ENCODE measurements at regions not wholly inside any gene's neighbourhood (a gene's known extent, or its start where the extent isn't known, plus 50 kb on each side); places are given as distances from the start of the nearest gene placed in this dataset.

DNA sequence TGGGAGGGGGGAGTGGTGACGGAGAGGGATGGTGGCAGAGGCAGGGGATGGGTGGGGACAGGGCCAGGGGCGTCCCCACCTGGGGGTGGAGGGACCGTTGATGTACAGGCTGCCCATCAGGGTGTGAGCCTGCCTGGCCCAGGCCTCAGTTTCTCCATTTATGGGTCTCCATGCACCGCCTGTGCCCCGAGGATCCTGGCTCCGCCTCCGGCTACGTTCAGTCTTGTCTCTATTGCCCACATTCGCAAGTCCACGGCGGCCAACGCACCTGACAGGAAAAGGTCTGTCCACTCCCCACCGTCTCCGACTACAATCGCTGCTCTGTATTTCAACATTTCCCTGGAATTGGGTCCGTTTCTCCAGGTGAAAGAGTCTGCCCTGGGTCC is 96.3 kb upstream of the NKX1-1 start:
- Histone ChIP-seq H3K27me3 (ENCODE audit: control insufficient read depth in 3 of 3, insufficient read depth in 3 of 3, low read length in 2 of 3) (peaks cover 0 to 22% (median 0%) of the 10 kb centered on the region in 3 donors), H3K9ac (ENCODE audit: insufficient read depth in 1 of 2, low read length in 2 of 2) (no peak overlapping the region), H3K36me3 (ENCODE audit: control insufficient read depth in 4 of 4, insufficient read depth in 4 of 4, low read length in 4 of 4) (no peaks in the 10 kb centered on the region), H3K4me1 (ENCODE audit: control insufficient read depth in 5 of 5, insufficient read depth in 5 of 5, low read length in 5 of 5) (peaks cover 0 to 2% (median 0%) of the 10 kb centered on the region in 5 donors), H3K9me3 (ENCODE audit: control insufficient read depth in 4 of 4, insufficient read depth in 3 of 4, low read length in 3 of 4) (no peaks in the 10 kb centered on the region), H3K4me3 (no peak overlapping the region), H3K27ac (ENCODE audit: low read depth in 1 of 2, low read length in 1 of 2) (no peak overlapping the region)
- DNase-seq (peak in 1 of 3 donors; percentile 9), ATAC-seq (ENCODE audit: insufficient read depth, low FRiP score) (no peak)
- TF ChIP-seq, protein P1, sequence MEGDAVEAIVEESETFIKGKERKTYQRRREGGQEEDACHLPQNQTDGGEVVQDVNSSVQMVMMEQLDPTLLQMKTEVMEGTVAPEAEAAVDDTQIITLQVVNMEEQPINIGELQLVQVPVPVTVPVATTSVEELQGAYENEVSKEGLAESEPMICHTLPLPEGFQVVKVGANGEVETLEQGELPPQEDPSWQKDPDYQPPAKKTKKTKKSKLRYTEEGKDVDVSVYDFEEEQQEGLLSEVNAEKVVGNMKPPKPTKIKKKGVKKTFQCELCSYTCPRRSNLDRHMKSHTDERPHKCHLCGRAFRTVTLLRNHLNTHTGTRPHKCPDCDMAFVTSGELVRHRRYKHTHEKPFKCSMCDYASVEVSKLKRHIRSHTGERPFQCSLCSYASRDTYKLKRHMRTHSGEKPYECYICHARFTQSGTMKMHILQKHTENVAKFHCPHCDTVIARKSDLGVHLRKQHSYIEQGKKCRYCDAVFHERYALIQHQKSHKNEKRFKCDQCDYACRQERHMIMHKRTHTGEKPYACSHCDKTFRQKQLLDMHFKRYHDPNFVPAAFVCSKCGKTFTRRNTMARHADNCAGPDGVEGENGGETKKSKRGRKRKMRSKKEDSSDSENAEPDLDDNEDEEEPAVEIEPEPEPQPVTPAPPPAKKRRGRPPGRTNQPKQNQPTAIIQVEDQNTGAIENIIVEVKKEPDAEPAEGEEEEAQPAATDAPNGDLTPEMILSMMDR (IDR thresholded peaks at IDR 0.05; ENCODE audit: control extremely low read depth, extremely low read depth): no peak
- WGBS, 2 donors: 74 to 86% methylated on average over 16 of the region's 16 CpGs

DNA sequence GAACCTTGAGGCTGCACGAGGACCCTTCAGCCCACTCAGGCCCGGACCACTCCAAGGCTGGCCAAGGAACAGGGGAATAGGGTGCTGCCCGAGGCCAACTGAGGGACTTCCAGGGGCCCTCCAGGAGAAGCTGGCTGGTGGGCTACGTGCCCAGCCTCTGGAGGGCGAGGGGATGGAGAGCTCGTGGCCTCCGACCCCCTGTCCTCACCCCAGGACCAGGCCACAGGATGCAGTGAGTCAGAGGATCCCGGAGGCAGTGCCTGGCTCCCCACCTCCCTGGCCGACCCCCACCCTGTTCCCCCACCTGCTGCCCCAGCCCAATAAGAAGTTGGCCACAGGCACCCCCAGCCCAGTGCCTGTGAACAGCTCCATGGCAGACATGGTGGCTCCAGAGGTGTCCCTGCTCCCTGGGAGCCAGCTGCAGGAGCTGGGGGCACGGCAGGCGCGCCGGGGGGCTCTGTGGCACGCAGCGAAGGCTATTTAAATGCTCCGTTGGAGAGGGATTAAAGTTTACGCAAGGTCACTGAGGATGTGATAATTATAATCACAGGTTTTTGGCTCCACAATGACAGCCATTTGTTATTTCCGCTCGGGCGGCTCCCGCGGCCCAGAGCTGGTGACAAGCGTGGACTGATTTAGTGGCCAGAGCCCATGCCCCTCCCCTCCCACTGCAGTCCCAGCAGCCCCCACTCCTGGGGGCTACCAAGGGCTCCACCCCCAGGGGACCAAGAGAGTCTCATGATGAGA is 95.7 kb upstream of the NKX1-1 start:
- Histone ChIP-seq H3K4me1 (ENCODE audit: control insufficient read depth in 5 of 5, insufficient read depth in 5 of 5, low read length in 5 of 5) (peaks cover 0 to 2% (median 0%) of the 10 kb centered on the region in 5 donors), H3K27ac (ENCODE audit: low read depth in 1 of 2, low read length in 1 of 2) (no peak overlapping the region), H3K9ac (ENCODE audit: insufficient read depth in 1 of 2, low read length in 2 of 2) (no peak overlapping the region), H3K27me3 (ENCODE audit: control insufficient read depth in 3 of 3, insufficient read depth in 3 of 3, low read length in 2 of 3) (peaks cover 0 to 18% (median 0%) of the 10 kb centered on the region in 3 donors), H3K36me3 (ENCODE audit: control insufficient read depth in 4 of 4, insufficient read depth in 4 of 4, low read length in 4 of 4) (no peaks in the 10 kb centered on the region), H3K4me3 (no peak overlapping the region), H3K9me3 (ENCODE audit: control insufficient read depth in 4 of 4, insufficient read depth in 3 of 4, low read length in 3 of 4) (no peaks in the 10 kb centered on the region)
- DNase-seq: peak in 1 of 3 donors; percentile 9
- no peak for ATAC-seq (ENCODE audit: insufficient read depth, low FRiP score)
- TF ChIP-seq, protein P1 (IDR thresholded peaks at IDR 0.05; ENCODE audit: control extremely low read depth, extremely low read depth): no peak
- WGBS, 2 donors: 61 to 75% methylated on average over 23 of the region's 23 CpGs

DNA sequence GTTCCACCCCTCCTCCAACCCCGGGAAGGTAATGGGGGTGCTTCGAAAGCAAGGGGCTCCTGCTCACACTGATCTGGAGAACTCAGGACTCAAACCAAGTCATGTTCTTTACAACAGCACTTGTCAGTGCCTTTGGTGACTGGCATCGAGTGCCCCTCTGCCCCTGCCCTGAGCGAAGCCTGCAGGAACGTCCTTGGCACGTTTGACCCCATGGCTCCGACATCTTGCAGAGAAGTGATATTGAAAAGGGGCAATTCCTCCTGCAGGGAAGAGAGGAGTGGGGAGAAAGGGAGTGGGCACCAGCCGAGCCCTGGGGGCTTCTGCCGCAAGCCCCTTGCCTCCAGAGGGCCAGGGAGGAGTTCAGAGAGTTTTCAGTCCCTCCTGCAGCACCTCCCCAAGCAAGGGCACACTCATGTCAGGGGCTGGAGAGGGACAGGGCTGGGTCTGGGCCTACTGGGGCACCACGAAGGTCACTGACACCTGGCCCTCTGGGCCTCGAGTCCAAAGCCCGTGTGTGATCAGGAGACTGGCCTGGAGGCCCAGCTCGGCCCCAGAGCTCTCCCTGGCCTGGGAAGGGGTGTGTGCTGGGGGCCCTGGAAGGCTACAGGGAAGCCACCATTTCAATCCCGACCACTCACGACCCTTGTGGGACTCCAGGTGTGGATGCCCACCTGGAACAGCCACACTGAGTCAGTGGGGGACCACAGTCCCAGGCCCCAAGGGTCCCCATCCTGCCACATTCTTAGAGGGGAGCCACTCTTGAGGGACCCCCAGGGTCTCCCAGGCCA is 94.9 kb upstream of the NKX1-1 start:
- ATAC-seq (ENCODE audit: insufficient read depth, low FRiP score) (no peak), DNase-seq (peak in 1 of 3 donors; percentile 7)
- H3K27ac ChIP-seq (ENCODE audit: low read depth in 1 of 2, low read length in 1 of 2): no peak overlapping the region
- peaks cover 0 to 2% (median 0%) of the 10 kb centered on the region in 5 donors for H3K4me1 ChIP-seq (ENCODE audit: control insufficient read depth in 5 of 5, insufficient read depth in 5 of 5, low read length in 5 of 5)
- no peak overlapping the region for H3K4me3 ChIP-seq
- no peak overlapping the region for H3K9ac ChIP-seq (ENCODE audit: insufficient read depth in 1 of 2, low read length in 2 of 2)
- TF ChIP-seq, protein P1 (IDR thresholded peaks at IDR 0.05; ENCODE audit: control extremely low read depth, extremely low read depth): no peak
- H3K27me3 ChIP-seq (ENCODE audit: control insufficient read depth in 3 of 3, insufficient read depth in 3 of 3, low read length in 2 of 3): peaks cover 0 to 17% (median 0%) of the 10 kb centered on the region in 3 donors
- no peaks in the 10 kb centered on the region for H3K36me3 ChIP-seq (ENCODE audit: control insufficient read depth in 4 of 4, insufficient read depth in 4 of 4, low read length in 4 of 4)
- no peaks in the 10 kb centered on the region for H3K9me3 ChIP-seq (ENCODE audit: control insufficient read depth in 4 of 4, insufficient read depth in 3 of 4, low read length in 3 of 4)
- 82 to 89% methylated on average over 15 of the region's 15 CpGs for WGBS, 2 donors
